A673 (cell line): ENCODE measurements at regions not wholly inside any gene's neighbourhood (a gene's known extent, or its start where the extent isn't known, plus 50 kb on each side); places are given as distances from the start of the nearest gene placed in this dataset.

Source experiments
- BruUV-seq: library from RNA; stranded (reverse); fragments of 400-500 nt; replicated peaks from 2 replicates; lab custom pipeline; 2021; lab: Mats Ljungman, UMichigan
- CTCF ChIA-PET: fragments of 300-600 bp; sonication (Branson Sonifier 250); formaldehyde crosslinking; loops from one replicate; lab custom pipeline; 2022; ENCODE audit warnings: antibody characterized with exemption; lab: Charles Lee
- POLR2A ChIA-PET: fragments of 300-600 bp; sonication (Branson Sonifier 250); formaldehyde crosslinking; loops from one replicate; lab custom pipeline; 2022; ENCODE audit warnings: antibody characterized with exemption; ENCODE audit not compliant: low non-redundant PET; lab: Charles Lee
- DNase-seq: peaks from one replicate; pipeline ENCODE4 v3.0.0-alpha.2; 2015; ENCODE audit warnings: low spot score
- H3K27ac ChIP-seq: fragments of 200-600 bp; sonication (generic); 2 replicates; pipeline ENCODE4 v1.5.1; 2016; ENCODE audit warnings: mixed run types, low read depth, mild to moderate bottlenecking, mixed read lengths, antibody characterized with exemption, low read length; ENCODE audit not compliant: poor library complexity, severe bottlenecking
- H3K27me3 ChIP-seq: fragments of 200-600 bp; sonication (generic); replicated peaks from 2 replicates; pipeline ENCODE4 v1.6.1; 2017; ENCODE audit warnings: mixed run types, low read depth, mild to moderate bottlenecking, mixed read lengths, antibody characterized with exemption, low read length; ENCODE audit not compliant: insufficient read depth, poor library complexity
- H3K36me3 ChIP-seq: fragments of 200-600 bp; sonication (generic); 2 replicates; pipeline ENCODE4 v1.6.1; 2016; ENCODE audit warnings: mixed run types, mild to moderate bottlenecking, mixed read lengths, antibody characterized with exemption, low read length; ENCODE audit not compliant: insufficient read depth, poor library complexity, severe bottlenecking
- H3K4me1 ChIP-seq: fragments of 200-600 bp; sonication (generic); 2 replicates; pipeline ENCODE4 v1.6.1; 2017; ENCODE audit warnings: mixed run types, mild to moderate bottlenecking, mixed read lengths, antibody characterized with exemption, low read length; ENCODE audit not compliant: insufficient read depth, poor library complexity, severe bottlenecking
- H3K4me3 ChIP-seq: fragments of 200-600 bp; sonication (generic); 2 replicates; pipeline ENCODE4 v1.5.1; 2016; ENCODE audit warnings: low read depth, mixed run types, mild to moderate bottlenecking, mixed read lengths, low read length; ENCODE audit not compliant: poor library complexity, severe bottlenecking
- H3K9me3 ChIP-seq: fragments of 200-600 bp; sonication (generic); 2 replicates; pipeline ENCODE4 v1.6.1; 2016; ENCODE audit warnings: mixed run types, low read depth, mild to moderate bottlenecking, mixed read lengths, antibody characterized with exemption, low read length; ENCODE audit not compliant: poor library complexity, severe bottlenecking
- EZH2 ChIP-seq: fragments of 200-600 bp; sonication (generic); IDR thresholded peaks from 2 replicates; pipeline ENCODE4 v1.6.1; 2017; ENCODE audit warnings: borderline replicate concordance, low read depth, mild to moderate bottlenecking, mixed read lengths, antibody characterized with exemption, low read length; ENCODE audit not compliant: poor library complexity, severe bottlenecking
- intact Hi-C: fragments of 100-400 bp; cut with micrococcal nuclease; formaldehyde crosslinking; loops from one replicate; pipeline ENCODE4 v1.10.0; 2022; ENCODE audit not compliant: unreplicated experiment
- TF ChIP-seq, protein P1 (sequence below): fragments of 300-800, 200-600 bp; sonication (generic); conservative IDR thresholded peaks from 2 replicates; pipeline ENCODE4 v1.5.1; 2017; ENCODE audit warnings: low read depth, mild to moderate bottlenecking, antibody characterized with exemption, low read length, moderate library complexity, mixed read lengths

DNA sequence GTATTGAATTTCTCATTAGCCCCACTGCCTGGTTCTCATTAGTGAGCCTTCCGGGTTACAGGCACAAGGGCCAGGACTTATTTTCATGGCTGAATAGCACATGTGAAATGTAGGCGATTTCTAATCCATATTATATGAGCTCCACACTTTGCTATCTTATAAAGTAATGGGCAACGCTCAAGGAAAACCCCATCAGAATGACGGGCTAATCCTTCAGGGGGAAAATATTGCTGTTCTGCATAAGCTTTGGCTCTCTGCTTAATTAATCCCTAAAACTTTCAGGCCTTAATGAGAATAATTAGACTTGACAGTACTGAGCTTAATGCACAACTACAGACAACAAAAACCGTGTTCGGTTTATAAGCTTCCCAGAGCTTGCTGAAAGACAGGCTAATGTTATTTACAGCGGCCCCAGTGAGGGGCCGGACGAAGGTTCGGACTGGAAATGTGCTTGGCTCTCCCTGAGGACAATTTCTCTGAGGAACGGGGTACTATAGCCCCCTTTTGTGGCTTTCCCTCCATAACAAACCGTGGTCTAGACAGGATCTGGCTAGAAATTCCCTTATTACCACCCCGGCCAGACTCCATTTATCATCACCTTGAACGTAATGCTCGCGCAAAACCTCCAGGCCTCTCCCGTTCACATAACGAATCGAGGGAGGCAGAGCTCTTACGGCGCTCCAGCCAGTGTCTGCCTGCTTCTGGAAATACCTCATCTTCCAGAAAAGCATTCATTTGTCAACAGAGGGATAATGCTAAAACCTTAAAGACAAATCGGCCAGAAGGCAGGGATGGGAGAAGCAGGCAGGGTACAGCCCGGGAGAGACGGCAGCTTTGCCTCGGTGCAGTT is 164.5 kb downstream of the CD83 start:
- H3K4me3 ChIP-seq, result no peak overlapping the region
- H3K27ac ChIP-seq, result no peak overlapping the region
- TF ChIP-seq EZH2, result no peak
- TF ChIP-seq, protein P1, sequence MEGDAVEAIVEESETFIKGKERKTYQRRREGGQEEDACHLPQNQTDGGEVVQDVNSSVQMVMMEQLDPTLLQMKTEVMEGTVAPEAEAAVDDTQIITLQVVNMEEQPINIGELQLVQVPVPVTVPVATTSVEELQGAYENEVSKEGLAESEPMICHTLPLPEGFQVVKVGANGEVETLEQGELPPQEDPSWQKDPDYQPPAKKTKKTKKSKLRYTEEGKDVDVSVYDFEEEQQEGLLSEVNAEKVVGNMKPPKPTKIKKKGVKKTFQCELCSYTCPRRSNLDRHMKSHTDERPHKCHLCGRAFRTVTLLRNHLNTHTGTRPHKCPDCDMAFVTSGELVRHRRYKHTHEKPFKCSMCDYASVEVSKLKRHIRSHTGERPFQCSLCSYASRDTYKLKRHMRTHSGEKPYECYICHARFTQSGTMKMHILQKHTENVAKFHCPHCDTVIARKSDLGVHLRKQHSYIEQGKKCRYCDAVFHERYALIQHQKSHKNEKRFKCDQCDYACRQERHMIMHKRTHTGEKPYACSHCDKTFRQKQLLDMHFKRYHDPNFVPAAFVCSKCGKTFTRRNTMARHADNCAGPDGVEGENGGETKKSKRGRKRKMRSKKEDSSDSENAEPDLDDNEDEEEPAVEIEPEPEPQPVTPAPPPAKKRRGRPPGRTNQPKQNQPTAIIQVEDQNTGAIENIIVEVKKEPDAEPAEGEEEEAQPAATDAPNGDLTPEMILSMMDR, result no peak
- peaks cover under 1% of the 10 kb centered on the region for H3K4me1 ChIP-seq
- H3K27me3 ChIP-seq, result no peaks in the 10 kb centered on the region
- ChIA-PET CTCF (no interaction called here), POLR2A (no interaction called here)
- H3K36me3 ChIP-seq, result no peaks in the 10 kb centered on the region
- no TSS peak for BruUV-seq
- no peak for DNase-seq
- H3K9me3 ChIP-seq, result no peaks in the 10 kb centered on the region
- intact Hi-C loops, result no loop called here

DNA sequence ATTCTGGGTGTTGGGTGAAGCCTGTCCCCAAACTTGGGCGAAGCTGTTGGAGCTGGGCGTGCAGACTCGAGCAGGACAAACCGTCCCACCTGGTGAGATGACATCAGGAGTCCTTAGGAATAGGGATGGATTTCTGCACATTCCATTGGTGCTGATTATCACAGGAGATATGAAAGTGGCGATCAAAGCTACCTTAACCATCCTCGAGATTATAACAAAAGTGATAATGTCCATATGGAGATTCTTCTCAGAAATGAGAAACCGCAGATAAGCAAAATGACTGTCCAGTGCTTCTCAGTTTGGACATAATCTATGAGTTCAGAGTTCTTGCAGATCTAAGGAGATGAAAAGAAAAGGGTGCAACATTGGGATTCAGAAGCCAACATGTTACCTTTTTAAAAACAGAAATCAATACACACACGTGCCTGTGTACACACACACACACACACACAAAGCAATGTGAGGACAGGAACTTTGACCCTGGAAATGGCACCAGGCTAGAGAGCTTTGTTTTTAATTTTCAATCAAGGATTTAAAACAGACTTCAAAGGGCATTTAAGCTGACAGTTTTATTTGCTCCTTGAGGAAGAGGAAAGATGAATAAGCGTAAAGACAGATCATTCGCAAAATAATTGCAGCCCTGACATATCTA is 165.4 kb downstream of the CD83 start:
- no peak for TF ChIP-seq EZH2
- TF ChIP-seq, protein P1, result no peak
- no peaks in the 10 kb centered on the region for H3K27me3 ChIP-seq
- no peak for DNase-seq
- CTCF ChIA-PET, result no interaction called here
- no peaks in the 10 kb centered on the region for H3K9me3 ChIP-seq
- no peak overlapping the region for H3K4me3 ChIP-seq
- H3K36me3 ChIP-seq, result no peaks in the 10 kb centered on the region
- no peak overlapping the region for H3K27ac ChIP-seq
- intact Hi-C loops, result no loop called here
- H3K4me1 ChIP-seq, result no peaks in the 10 kb centered on the region
- BruUV-seq, result no TSS peak
- POLR2A ChIA-PET, result no interaction called here

DNA sequence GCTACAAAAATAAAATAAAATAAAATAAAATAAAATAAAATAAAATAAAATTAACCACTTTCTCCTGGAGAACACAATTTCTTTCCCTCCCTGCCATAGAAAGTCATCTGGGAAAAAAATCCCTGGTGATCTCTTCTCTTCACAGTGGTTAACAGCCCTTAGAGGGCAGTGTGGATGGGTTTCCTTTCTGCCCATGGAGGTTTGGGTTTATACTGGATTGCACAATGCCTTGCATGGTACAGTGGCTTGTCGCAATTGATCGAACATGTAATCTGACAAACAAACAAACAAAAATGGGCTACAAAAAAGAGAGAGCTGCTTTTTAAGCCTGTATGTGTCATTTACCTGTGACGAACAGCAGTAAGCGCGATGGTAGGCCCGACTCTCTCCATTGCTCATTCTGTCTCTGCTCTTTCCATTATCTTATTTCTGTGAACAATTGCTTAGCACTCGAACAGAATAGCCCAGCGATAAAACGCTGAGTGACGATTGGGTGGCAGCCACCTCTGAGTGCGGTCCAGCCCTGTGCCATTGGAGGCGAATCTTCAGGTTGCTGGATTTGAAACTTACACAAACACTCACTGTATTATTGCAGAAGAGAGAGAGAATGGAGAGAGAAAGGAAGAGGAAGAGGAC is 166.1 kb downstream of the CD83 start:
- ChIA-PET POLR2A (no interaction called here), CTCF (no interaction called here)
- H3K4me3 ChIP-seq, result no peak overlapping the region
- intact Hi-C loops, result no loop called here
- no TSS peak for BruUV-seq
- H3K27me3 ChIP-seq, result no peaks in the 10 kb centered on the region
- H3K36me3 ChIP-seq, result no peaks in the 10 kb centered on the region
- H3K9me3 ChIP-seq, result no peaks in the 10 kb centered on the region
- TF ChIP-seq EZH2, result no peak
- TF ChIP-seq, protein P1, result peak; percentile 45; the same call in 1 of the 2 replicates
- H3K4me1 ChIP-seq, result no peaks in the 10 kb centered on the region
- peak; percentile 17 for DNase-seq
- H3K27ac ChIP-seq, result no peak overlapping the region
